ENCODE measurements at regions not wholly inside any gene's neighbourhood (a gene's known extent, or its start where the extent isn't known, plus 50 kb on each side); places are given as distances from the start of the nearest gene placed in this dataset.

DNA sequence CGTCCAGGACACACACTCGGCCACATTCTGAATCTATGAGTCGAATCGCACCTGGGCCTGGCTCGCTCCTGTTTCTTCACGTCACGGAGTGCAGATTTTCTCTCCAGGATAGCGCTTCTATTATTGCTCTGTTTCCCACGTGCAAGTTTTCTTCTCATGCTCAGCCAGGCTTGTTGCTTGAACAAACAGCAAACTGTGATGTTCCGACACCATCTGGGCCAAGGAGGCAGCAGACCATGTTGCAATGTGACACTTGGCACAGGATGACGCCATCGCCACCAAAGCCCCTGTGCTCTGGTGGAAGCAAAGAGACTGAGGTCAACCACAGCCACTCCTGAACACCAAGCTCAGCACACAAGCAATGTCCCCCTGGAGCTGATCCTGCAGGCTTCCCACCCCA, 507.1 kb upstream of the ADARB2 start:
- TF ChIP-seq CTCF (IDR thresholded peaks at IDR 0.05; ENCODE audit: borderline replicate concordance, extremely low read depth, low read length, poor library complexity, severe bottlenecking) (no peak), EZH2 (IDR thresholded peaks at IDR 0.05; ENCODE audit: borderline replicate concordance, low read depth, low read length, severe bottlenecking) (no peak)

Data from DND-41 (cell line).